Sigmoid colon (tissue), 3 donors: ENCODE measurements at regions not wholly inside any gene's neighbourhood (a gene's known extent, or its start where the extent isn't known, plus 50 kb on each side); places are given as distances from the start of the nearest gene placed in this dataset.

Experiments used
- POLR2A ChIP-seq, 2 donors: fragments of 450-650 bp; IDR thresholded peaks; one replicate each; pipeline ENCODE4 v1.6.1; 2016; ENCODE audit warnings: antibody characterized with exemption in 2 of 2, mild to moderate bottlenecking in 2 of 2, moderate library complexity in 2 of 2
- TF ChIP-seq, protein P1 (sequence below), 4 experiments: fragments of 450-650 bp in 3 of 4; fragments of 200-600 bp in 1 of 4; IDR thresholded peaks; one replicate each; pipeline ENCODE4 v1.5.1; 2016 to 2019; ENCODE audit warnings: antibody characterized with exemption in 4 of 4, mild to moderate bottlenecking in 3 of 4, moderate library complexity in 2 of 4

DNA sequence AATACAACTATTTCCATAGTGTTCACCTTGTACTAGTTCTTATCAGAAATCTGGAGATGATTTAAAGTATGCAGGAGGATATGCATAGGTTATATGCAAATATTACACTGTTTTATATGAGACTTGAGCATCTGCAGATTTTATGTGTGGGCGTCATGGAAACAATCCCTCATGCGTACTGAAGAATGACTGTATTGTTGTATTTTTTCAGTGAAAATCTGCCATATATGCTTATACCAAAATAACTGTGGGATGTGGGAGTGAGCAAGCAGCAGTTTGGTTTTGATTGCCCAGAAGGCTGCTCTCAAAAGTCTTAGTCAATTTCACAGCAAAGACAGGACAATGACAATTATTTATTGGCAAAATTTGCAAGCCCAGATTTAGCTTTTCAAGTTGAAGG, 238.8 kb upstream of the PCDH20 start:
- TF ChIP-seq POLR2A (IDR thresholded peaks at IDR 0.05): no peak
- TF ChIP-seq, protein P1, sequence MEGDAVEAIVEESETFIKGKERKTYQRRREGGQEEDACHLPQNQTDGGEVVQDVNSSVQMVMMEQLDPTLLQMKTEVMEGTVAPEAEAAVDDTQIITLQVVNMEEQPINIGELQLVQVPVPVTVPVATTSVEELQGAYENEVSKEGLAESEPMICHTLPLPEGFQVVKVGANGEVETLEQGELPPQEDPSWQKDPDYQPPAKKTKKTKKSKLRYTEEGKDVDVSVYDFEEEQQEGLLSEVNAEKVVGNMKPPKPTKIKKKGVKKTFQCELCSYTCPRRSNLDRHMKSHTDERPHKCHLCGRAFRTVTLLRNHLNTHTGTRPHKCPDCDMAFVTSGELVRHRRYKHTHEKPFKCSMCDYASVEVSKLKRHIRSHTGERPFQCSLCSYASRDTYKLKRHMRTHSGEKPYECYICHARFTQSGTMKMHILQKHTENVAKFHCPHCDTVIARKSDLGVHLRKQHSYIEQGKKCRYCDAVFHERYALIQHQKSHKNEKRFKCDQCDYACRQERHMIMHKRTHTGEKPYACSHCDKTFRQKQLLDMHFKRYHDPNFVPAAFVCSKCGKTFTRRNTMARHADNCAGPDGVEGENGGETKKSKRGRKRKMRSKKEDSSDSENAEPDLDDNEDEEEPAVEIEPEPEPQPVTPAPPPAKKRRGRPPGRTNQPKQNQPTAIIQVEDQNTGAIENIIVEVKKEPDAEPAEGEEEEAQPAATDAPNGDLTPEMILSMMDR (IDR thresholded peaks at IDR 0.05): no peak
